Keratinocyte (primary cell): ENCODE measurements at regions not wholly inside any gene's neighbourhood (a gene's known extent, or its start where the extent isn't known, plus 50 kb on each side); places are given as distances from the start of the nearest gene placed in this dataset.

ENCODE experiments used
- DNase-seq: peaks from one replicate; pipeline ENCODE4 v3.0.0-alpha.2; 2011; ENCODE audit warnings: low read depth, missing footprints, low spot score
- FAIRE-seq: peaks from 2 replicates; lab custom pipeline; 2011; peaks lifted over from hg19 to GRCh38; lab: Jason Lieb, UNC
- H2AFZ ChIP-seq: 2 replicates; pipeline ENCODE4 v1.6.0; 2012; ENCODE audit warnings: low read length, control low read depth, inconsistent platforms; ENCODE audit not compliant: control insufficient read depth
- H3K27ac ChIP-seq: 2 replicates; pipeline ENCODE4 v1.5.1; 2011; ENCODE audit warnings: low read length; ENCODE audit not compliant: control insufficient read depth, insufficient read depth
- H3K27me3 ChIP-seq: 3 replicates; pipeline ENCODE4 v1.6.0; 2011; ENCODE audit warnings: low read length; ENCODE audit not compliant: control insufficient read depth, insufficient read depth; ENCODE audit errors: extremely low read depth
- H3K36me3 ChIP-seq, 2 experiments: 2 replicates in 1 of 2; 3 replicates in 1 of 2; pipeline ENCODE4 v1.5.1; 2011; ENCODE audit warnings: low read length in 2 of 2, mild to moderate bottlenecking in 1 of 2; ENCODE audit not compliant: control insufficient read depth in 2 of 2, insufficient read depth in 2 of 2; ENCODE audit errors: extremely low read depth in 1 of 2
- H3K4me1 ChIP-seq: 3 replicates; pipeline ENCODE4 v1.5.1; 2011; ENCODE audit warnings: low read length; ENCODE audit not compliant: control insufficient read depth, insufficient read depth; ENCODE audit errors: extremely low read depth
- H3K4me2 ChIP-seq: 3 replicates; pipeline ENCODE4 v1.6.0; 2011; ENCODE audit warnings: low read depth, low read length; ENCODE audit not compliant: control insufficient read depth, insufficient read depth; ENCODE audit errors: extremely low read depth
- H3K4me3 ChIP-seq, 3 experiments: fragments of 200-600 bp in 1 of 3; sonication (generic) in 1 of 3; 2 replicates in 2 of 3; 3 replicates in 1 of 3; pipeline ENCODE4 v1.5.1; 2011 to 2016; ENCODE audit warnings: low read length in 3 of 3, mild to moderate bottlenecking in 3 of 3, control low read depth in 2 of 3, inconsistent platforms in 1 of 3, low read depth in 1 of 3, mixed read lengths in 1 of 3, mixed run types in 1 of 3, moderate library complexity in 1 of 3; ENCODE audit not compliant: control insufficient read depth in 2 of 3, insufficient read depth in 2 of 3; ENCODE audit errors: extremely low read depth in 1 of 3
- H3K79me2 ChIP-seq: 2 replicates; pipeline ENCODE4 v1.6.0; 2012; ENCODE audit warnings: low read length; ENCODE audit not compliant: control insufficient read depth, insufficient read depth
- H3K9ac ChIP-seq: 3 replicates; pipeline ENCODE4 v1.6.0; 2011; ENCODE audit warnings: low read length; ENCODE audit not compliant: control insufficient read depth, insufficient read depth; ENCODE audit errors: extremely low read depth
- H3K9me1 ChIP-seq: 3 replicates; pipeline ENCODE4 v1.6.0; 2011; ENCODE audit warnings: low read length; ENCODE audit not compliant: control insufficient read depth, insufficient read depth; ENCODE audit errors: extremely low read depth
- H3K9me3 ChIP-seq: 2 replicates; pipeline ENCODE4 v1.5.1; 2012; ENCODE audit warnings: low read depth, low read length; ENCODE audit not compliant: control insufficient read depth
- H4K20me1 ChIP-seq: 3 replicates; pipeline ENCODE4 v1.6.0; 2011; ENCODE audit warnings: low read length; ENCODE audit not compliant: control insufficient read depth, insufficient read depth; ENCODE audit errors: extremely low read depth
- CTCF ChIP-seq, 3 experiments: IDR thresholded peaks in 1 of 3; conservative IDR thresholded peaks in 1 of 3; optimal IDR thresholded peaks in 1 of 3; 2 replicates in 2 of 3; 3 replicates in 1 of 3; pipeline versions ENCODE3 to v1.5.1; 2011; ENCODE audit warnings: low read length in 3 of 3, mild to moderate bottlenecking in 3 of 3, moderate library complexity in 2 of 3, control low read depth in 1 of 3, inconsistent platforms in 1 of 3; ENCODE audit not compliant: insufficient read depth in 2 of 3; ENCODE audit errors: extremely low read depth in 1 of 3
- EZH2 ChIP-seq: IDR thresholded peaks from one replicate; pipeline ENCODE4 v1.6.1; 2012; ENCODE audit warnings: inconsistent platforms, mild to moderate bottlenecking, low read length, moderate library complexity
- dilution Hi-C: fragments of 300-500 bp; cut with MboI; formaldehyde crosslinking; loops from one replicate; pipeline ENCODE4 v1.7.0; 2020; ENCODE audit warnings: low sequenced_read_pairs; ENCODE audit not compliant: extremely low pct_ligation_motif_present

- Histone ChIP-seq H3K9ac (no peak overlapping the region), H3K27me3 (no peaks in the 10 kb centered on the region), H4K20me1 (peaks cover 18% of the 10 kb centered on the region), H3K4me3 (no peak overlapping the region), H3K9me1 (no peaks in the 10 kb centered on the region), H3K79me2 (peaks cover 10% of the 10 kb centered on the region), H3K4me2 (no peak overlapping the region), H3K36me3 (peaks cover 43 to 45% of the 10 kb centered on the region in 2 experiments), H2AFZ (no peak overlapping the region), H3K4me1 (no peaks in the 10 kb centered on the region), H3K27ac (no peak overlapping the region), H3K9me3 (peaks cover 5% of the 10 kb centered on the region)
- DNase-seq (no peak), FAIRE-seq (no peak)
- dilution Hi-C loops = no loop called here
- no peak for TF ChIP-seq EZH2
- no peak for TF ChIP-seq CTCF (optimal IDR thresholded peaks at IDR 0.05 in 1 of 3, IDR thresholded peaks at IDR 0.05 in 1 of 3, conservative IDR thresholded peaks at IDR 0.05 in 1 of 3; ENCODE audit: extremely low read depth in 1 of 3, insufficient read depth in 2 of 3, low read length in 3 of 3)
These were observed 104.0 kb downstream of the NCOR2 start for GRCh38 chr12:124463341-124463921.

GRCh38 chr12:124462750-124463149 lies 104.7 kb downstream of the NCOR2 start:
- Histone ChIP-seq H3K27ac (no peak overlapping the region), H2AFZ (no peak overlapping the region), H3K9me1 (no peaks in the 10 kb centered on the region), H3K27me3 (no peaks in the 10 kb centered on the region), H3K4me3 (no peak overlapping the region), H3K4me1 (peaks cover 4% of the 10 kb centered on the region), H3K9ac (no peak overlapping the region), H4K20me1 (peaks cover 19% of the 10 kb centered on the region), H3K79me2 (peaks cover 10% of the 10 kb centered on the region), H3K9me3 (peaks cover 5% of the 10 kb centered on the region), H3K36me3 (peaks cover 43 to 45% of the 10 kb centered on the region in 2 experiments), H3K4me2 (no peak overlapping the region)
- dilution Hi-C loops = no loop called here
- no peak for DNase-seq
- no peak for FAIRE-seq
- no peak for TF ChIP-seq CTCF (optimal IDR thresholded peaks at IDR 0.05 in 1 of 3, IDR thresholded peaks at IDR 0.05 in 1 of 3, conservative IDR thresholded peaks at IDR 0.05 in 1 of 3; ENCODE audit: extremely low read depth in 1 of 3, insufficient read depth in 2 of 3, low read length in 3 of 3)
- no peak for TF ChIP-seq EZH2
